ENCODE measurements at regions not wholly inside any gene's neighbourhood (a gene's known extent, or its start where the extent isn't known, plus 50 kb on each side); places are given as distances from the start of the nearest gene placed in this dataset.
A peak's percentile ranks its signal among the peaks of the same experiment; 100 is the strongest.

- H3K79me1 ChIP-seq (ENCODE audit: low read length) = no peaks in the 10 kb centered on the region
- H3K4me1 ChIP-seq (ENCODE audit: control insufficient read depth, low read depth, low read length) = no peaks in the 10 kb centered on the region
- no peak overlapping the region for H4K8ac ChIP-seq (ENCODE audit: low read depth, low read length)
- H3K79me2 ChIP-seq (ENCODE audit: control insufficient read depth, insufficient read depth, low read length) = no peaks in the 10 kb centered on the region
- no peak overlapping the region for H2BK120ac ChIP-seq (ENCODE audit: low read depth, low read length)
- WGBS (ENCODE audit: extremely low coverage, insufficient coverage, low lambda C conversion rate) = no CpG with 5 or more reads among the region's 4 CpGs
- DNase-seq = no peak
- H3K9ac ChIP-seq (ENCODE audit: low read length) = no peak overlapping the region
- H2AK5ac ChIP-seq (ENCODE audit: low read length) = no peak overlapping the region
- no peak overlapping the region for H3K23ac ChIP-seq (ENCODE audit: low read length)
- H3K56ac ChIP-seq (ENCODE audit: low read length) = no peak overlapping the region
- H3K4me2 ChIP-seq (ENCODE audit: low read length) = no peak overlapping the region
- no peak overlapping the region for H3K27ac ChIP-seq (ENCODE audit: low read depth, low read length)
- no peaks in the 10 kb centered on the region for H3K27me3 ChIP-seq (ENCODE audit: insufficient read depth, low read length, poor library complexity)
- H2BK5ac ChIP-seq (ENCODE audit: low read length) = no peak overlapping the region
- no peak overlapping the region for H2BK15ac ChIP-seq (replicated peaks; ENCODE audit: low read depth)
- no peak overlapping the region for H3K4me3 ChIP-seq (ENCODE audit: low read length)
- H4K5ac ChIP-seq (ENCODE audit: low read length) = no peak overlapping the region
- no peak overlapping the region for H3K18ac ChIP-seq (ENCODE audit: low read length)
- H3K4ac ChIP-seq (ENCODE audit: low read depth, low read length) = no peak overlapping the region
- H3K36me3 ChIP-seq (ENCODE audit: control insufficient read depth, insufficient read depth, low read length) = no peaks in the 10 kb centered on the region
These were observed 204.2 kb upstream of the PLD5 start for GRCh38 chr1:242728696-242729095.

DNA sequence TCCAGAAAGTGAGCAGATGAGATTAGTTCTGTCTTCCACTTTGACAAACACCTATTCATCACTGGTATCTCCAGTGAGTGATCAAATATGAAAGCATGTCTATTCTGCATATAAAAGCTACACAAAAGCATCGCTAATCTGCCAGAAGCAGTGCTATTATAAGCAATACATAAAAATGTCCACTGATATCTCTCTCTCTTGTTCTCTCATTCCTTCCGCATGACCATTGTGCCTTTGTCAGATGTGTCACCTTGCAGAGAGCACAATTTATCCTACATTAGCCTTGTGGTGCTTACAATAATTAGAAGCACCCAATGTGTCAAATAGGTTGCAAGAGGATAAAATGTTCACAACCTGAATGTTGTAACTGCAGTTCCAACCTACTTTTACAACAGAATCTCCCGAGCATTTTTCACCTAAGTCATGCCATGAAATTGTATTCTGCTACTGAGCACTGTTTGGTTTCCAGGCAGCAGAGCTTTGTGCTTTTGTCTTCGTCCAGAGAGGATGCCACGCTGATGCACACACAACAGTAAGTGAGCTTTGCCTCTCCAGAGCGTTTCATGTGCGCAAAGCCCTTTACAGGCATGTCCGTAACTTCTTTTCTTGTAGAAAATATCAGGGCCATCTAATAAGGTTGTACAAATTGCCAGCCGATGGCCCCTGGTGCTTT is 198.7 kb upstream of the PLD5 start:
- H2BK5ac ChIP-seq (ENCODE audit: low read length) = no peak overlapping the region
- no peak overlapping the region for H4K8ac ChIP-seq (ENCODE audit: low read depth, low read length)
- DNase-seq = no peak
- no peak overlapping the region for H3K9ac ChIP-seq (ENCODE audit: low read length)
- H3K79me1 ChIP-seq (ENCODE audit: low read length) = no peaks in the 10 kb centered on the region
- no peak overlapping the region for H4K5ac ChIP-seq (ENCODE audit: low read length)
- no peak overlapping the region for H2BK15ac ChIP-seq (replicated peaks; ENCODE audit: low read depth)
- no peak overlapping the region for H2AK5ac ChIP-seq (ENCODE audit: low read length)
- no peak overlapping the region for H3K18ac ChIP-seq (ENCODE audit: low read length)
- H3K4me3 ChIP-seq (ENCODE audit: low read length) = no peak overlapping the region
- no peak overlapping the region for H3K4me2 ChIP-seq (ENCODE audit: low read length)
- no peaks in the 10 kb centered on the region for H3K36me3 ChIP-seq (ENCODE audit: control insufficient read depth, insufficient read depth, low read length)
- no peak overlapping the region for H2BK120ac ChIP-seq (ENCODE audit: low read depth, low read length)
- H3K27me3 ChIP-seq (ENCODE audit: insufficient read depth, low read length, poor library complexity) = no peaks in the 10 kb centered on the region
- no peak overlapping the region for H3K27ac ChIP-seq (ENCODE audit: low read depth, low read length)
- no CpG with 5 or more reads among the region's 9 CpGs for WGBS (ENCODE audit: extremely low coverage, insufficient coverage, low lambda C conversion rate)
- H3K56ac ChIP-seq (ENCODE audit: low read length) = no peak overlapping the region
- no peaks in the 10 kb centered on the region for H3K4me1 ChIP-seq (ENCODE audit: control insufficient read depth, low read depth, low read length)
- no peaks in the 10 kb centered on the region for H3K79me2 ChIP-seq (ENCODE audit: control insufficient read depth, insufficient read depth, low read length)
- no peak overlapping the region for H3K23ac ChIP-seq (ENCODE audit: low read length)
- no peak overlapping the region for H3K4ac ChIP-seq (ENCODE audit: low read depth, low read length)

DNA sequence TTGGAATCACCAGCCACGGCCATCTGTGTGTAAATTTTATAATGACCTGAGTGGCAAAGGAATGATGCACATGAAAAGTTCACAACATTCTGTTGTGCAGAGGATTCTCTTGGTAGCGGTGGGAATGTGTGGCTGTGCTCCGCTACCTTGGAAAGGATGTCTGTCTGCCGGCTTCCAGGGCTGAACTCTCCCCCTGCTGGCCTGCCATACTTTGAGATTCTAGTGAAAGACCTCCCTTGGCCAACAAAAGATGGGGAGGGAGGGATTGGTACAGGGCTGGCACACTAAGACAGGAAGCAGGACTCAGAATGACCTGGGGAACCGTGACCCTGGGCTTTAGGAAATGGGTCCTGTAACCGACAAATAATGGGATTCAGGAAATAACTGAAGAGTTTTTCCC is 194.5 kb upstream of the PLD5 start:
- Histone ChIP-seq H2BK5ac (ENCODE audit: low read length) (no peak overlapping the region), H3K4me2 (ENCODE audit: low read length) (no peak overlapping the region), H3K4me3 (ENCODE audit: low read length) (no peak overlapping the region), H3K18ac (ENCODE audit: low read length) (no peak overlapping the region), H3K9ac (ENCODE audit: low read length) (no peak overlapping the region), H3K56ac (ENCODE audit: low read length) (no peak overlapping the region), H3K79me2 (ENCODE audit: control insufficient read depth, insufficient read depth, low read length) (no peaks in the 10 kb centered on the region), H4K5ac (ENCODE audit: low read length) (no peak overlapping the region), H3K36me3 (ENCODE audit: control insufficient read depth, insufficient read depth, low read length) (no peaks in the 10 kb centered on the region), H3K23ac (ENCODE audit: low read length) (no peak overlapping the region), H2BK15ac (replicated peaks; ENCODE audit: low read depth) (no peak overlapping the region), H2BK120ac (ENCODE audit: low read depth, low read length) (no peak overlapping the region), H3K79me1 (ENCODE audit: low read length) (no peaks in the 10 kb centered on the region), H3K4me1 (ENCODE audit: control insufficient read depth, low read depth, low read length) (no peaks in the 10 kb centered on the region), H2AK5ac (ENCODE audit: low read length) (no peak overlapping the region), H4K8ac (ENCODE audit: low read depth, low read length) (no peak overlapping the region), H3K27ac (ENCODE audit: low read depth, low read length) (no peak overlapping the region), H3K4ac (ENCODE audit: low read depth, low read length) (no peak overlapping the region), H3K27me3 (ENCODE audit: insufficient read depth, low read length, poor library complexity) (no peaks in the 10 kb centered on the region)
- no CpG with 5 or more reads among the region's 6 CpGs for WGBS (ENCODE audit: extremely low coverage, insufficient coverage, low lambda C conversion rate)
- DNase-seq = peak; percentile 13

- Histone ChIP-seq H3K23ac (ENCODE audit: low read length) (no peak overlapping the region), H3K27ac (ENCODE audit: low read depth, low read length) (no peak overlapping the region), H3K27me3 (ENCODE audit: insufficient read depth, low read length, poor library complexity) (no peaks in the 10 kb centered on the region), H3K4me2 (ENCODE audit: low read length) (no peak overlapping the region), H2BK120ac (ENCODE audit: low read depth, low read length) (no peak overlapping the region), H3K79me2 (ENCODE audit: control insufficient read depth, insufficient read depth, low read length) (no peaks in the 10 kb centered on the region), H4K5ac (ENCODE audit: low read length) (no peak overlapping the region), H3K56ac (ENCODE audit: low read length) (no peak overlapping the region), H2AK5ac (ENCODE audit: low read length) (no peak overlapping the region), H2BK15ac (replicated peaks; ENCODE audit: low read depth) (no peak overlapping the region), H2BK5ac (ENCODE audit: low read length) (no peak overlapping the region), H3K9ac (ENCODE audit: low read length) (no peak overlapping the region), H3K36me3 (ENCODE audit: control insufficient read depth, insufficient read depth, low read length) (no peaks in the 10 kb centered on the region), H3K4me1 (ENCODE audit: control insufficient read depth, low read depth, low read length) (no peaks in the 10 kb centered on the region), H3K18ac (ENCODE audit: low read length) (no peak overlapping the region), H3K4me3 (ENCODE audit: low read length) (no peak overlapping the region), H3K79me1 (ENCODE audit: low read length) (no peaks in the 10 kb centered on the region), H4K8ac (ENCODE audit: low read depth, low read length) (no peak overlapping the region), H3K4ac (ENCODE audit: low read depth, low read length) (no peak overlapping the region)
- no CpG with 5 or more reads among the region's 4 CpGs for WGBS (ENCODE audit: extremely low coverage, insufficient coverage, low lambda C conversion rate)
- DNase-seq = no peak
These were observed 187.8 kb upstream of the PLD5 start for GRCh38 chr1:242712248-242712647.

DNA sequence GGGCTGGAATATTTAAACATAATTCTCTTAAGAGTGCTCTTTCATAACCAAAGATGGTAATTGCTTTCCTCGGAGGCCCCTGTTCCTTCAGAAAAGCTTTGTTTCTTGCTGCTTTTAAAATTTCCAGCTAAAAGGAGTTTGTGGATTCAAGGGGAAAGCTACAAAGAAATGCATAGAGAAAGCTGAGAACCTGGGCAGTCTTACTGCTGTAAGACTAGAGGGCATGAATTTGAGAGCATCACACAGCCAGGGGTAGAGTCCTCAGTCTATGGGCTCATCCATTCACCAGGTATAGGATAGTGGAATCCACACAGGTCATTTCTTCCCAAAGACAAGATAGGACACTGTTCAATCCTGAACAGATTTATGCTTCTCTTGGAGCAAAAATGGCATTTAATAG is 186.3 kb upstream of the PLD5 start:
- H3K27me3 ChIP-seq (ENCODE audit: insufficient read depth, low read length, poor library complexity) = no peaks in the 10 kb centered on the region
- no peaks in the 10 kb centered on the region for H3K4me1 ChIP-seq (ENCODE audit: control insufficient read depth, low read depth, low read length)
- no peaks in the 10 kb centered on the region for H3K36me3 ChIP-seq (ENCODE audit: control insufficient read depth, insufficient read depth, low read length)
- no peak overlapping the region for H3K4ac ChIP-seq (ENCODE audit: low read depth, low read length)
- WGBS (ENCODE audit: extremely low coverage, insufficient coverage, low lambda C conversion rate) = no CpG with 5 or more reads among the region's 1 CpG
- no peak overlapping the region for H3K27ac ChIP-seq (ENCODE audit: low read depth, low read length)
- no peaks in the 10 kb centered on the region for H3K79me1 ChIP-seq (ENCODE audit: low read length)
- H2BK120ac ChIP-seq (ENCODE audit: low read depth, low read length) = no peak overlapping the region
- no peak overlapping the region for H4K5ac ChIP-seq (ENCODE audit: low read length)
- H3K56ac ChIP-seq (ENCODE audit: low read length) = no peak overlapping the region
- H3K23ac ChIP-seq (ENCODE audit: low read length) = no peak overlapping the region
- no peak for DNase-seq
- no peak overlapping the region for H3K9ac ChIP-seq (ENCODE audit: low read length)
- no peak overlapping the region for H2AK5ac ChIP-seq (ENCODE audit: low read length)
- no peak overlapping the region for H4K8ac ChIP-seq (ENCODE audit: low read depth, low read length)
- H3K4me2 ChIP-seq (ENCODE audit: low read length) = no peak overlapping the region
- H3K4me3 ChIP-seq (ENCODE audit: low read length) = no peak overlapping the region
- H3K18ac ChIP-seq (ENCODE audit: low read length) = no peak overlapping the region
- H3K79me2 ChIP-seq (ENCODE audit: control insufficient read depth, insufficient read depth, low read length) = no peaks in the 10 kb centered on the region
- H2BK5ac ChIP-seq (ENCODE audit: low read length) = no peak overlapping the region
- no peak overlapping the region for H2BK15ac ChIP-seq (replicated peaks; ENCODE audit: low read depth)

DNA sequence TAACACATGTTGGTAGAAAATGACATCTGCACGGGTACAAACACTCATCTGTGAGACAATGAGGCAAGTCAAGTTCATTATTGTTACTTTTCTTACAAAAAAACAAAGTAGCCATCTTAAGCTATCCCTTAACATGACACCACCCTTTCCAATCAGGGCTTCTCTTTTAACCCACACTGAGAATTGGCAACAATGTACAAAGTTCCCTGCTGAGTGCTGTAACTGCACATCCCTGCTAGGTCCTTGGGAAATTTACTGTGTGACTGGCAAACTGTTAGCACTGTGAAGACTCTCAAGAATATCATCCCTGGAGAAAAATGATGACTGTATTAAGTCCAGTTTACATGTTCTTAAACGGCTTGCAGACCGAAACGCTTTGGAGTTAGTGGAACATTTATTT is 185.8 kb upstream of the PLD5 start:
- no peak overlapping the region for H2BK120ac ChIP-seq (ENCODE audit: low read depth, low read length)
- no peak overlapping the region for H3K23ac ChIP-seq (ENCODE audit: low read length)
- H3K36me3 ChIP-seq (ENCODE audit: control insufficient read depth, insufficient read depth, low read length) = no peaks in the 10 kb centered on the region
- no peak overlapping the region for H2BK5ac ChIP-seq (ENCODE audit: low read length)
- H3K4me3 ChIP-seq (ENCODE audit: low read length) = no peak overlapping the region
- no peak overlapping the region for H3K4ac ChIP-seq (ENCODE audit: low read depth, low read length)
- H3K18ac ChIP-seq (ENCODE audit: low read length) = no peak overlapping the region
- no peak overlapping the region for H2AK5ac ChIP-seq (ENCODE audit: low read length)
- no peaks in the 10 kb centered on the region for H3K79me1 ChIP-seq (ENCODE audit: low read length)
- no peak overlapping the region for H3K56ac ChIP-seq (ENCODE audit: low read length)
- no peak overlapping the region for H3K9ac ChIP-seq (ENCODE audit: low read length)
- no CpG with 5 or more reads among the region's 4 CpGs for WGBS (ENCODE audit: extremely low coverage, insufficient coverage, low lambda C conversion rate)
- no peak overlapping the region for H4K8ac ChIP-seq (ENCODE audit: low read depth, low read length)
- H3K4me1 ChIP-seq (ENCODE audit: control insufficient read depth, low read depth, low read length) = no peaks in the 10 kb centered on the region
- no peak for DNase-seq
- no peak overlapping the region for H3K4me2 ChIP-seq (ENCODE audit: low read length)
- no peaks in the 10 kb centered on the region for H3K79me2 ChIP-seq (ENCODE audit: control insufficient read depth, insufficient read depth, low read length)
- H3K27me3 ChIP-seq (ENCODE audit: insufficient read depth, low read length, poor library complexity) = no peaks in the 10 kb centered on the region
- no peak overlapping the region for H2BK15ac ChIP-seq (replicated peaks; ENCODE audit: low read depth)
- no peak overlapping the region for H3K27ac ChIP-seq (ENCODE audit: low read depth, low read length)
- H4K5ac ChIP-seq (ENCODE audit: low read length) = no peak overlapping the region

Measured in mesendoderm (in vitro differentiated cells).